ENCODE measurements at regions not wholly inside any gene's neighbourhood (a gene's known extent, or its start where the extent isn't known, plus 50 kb on each side); places are given as distances from the start of the nearest gene placed in this dataset.

- no peak for TF ChIP-seq POLR2AphosphoS5 (IDR thresholded peaks at IDR 0.05)
- no peak for TF ChIP-seq CTCF (IDR thresholded peaks at IDR 0.05)
- TF ChIP-seq POLR2A (IDR thresholded peaks at IDR 0.05) = no peak
Measured at GRCh38 chr3:25344670-25345069, 83.4 kb upstream of the RARB start.

Measured in suprapubic skin (tissue), 4 donors.